NCI-H1092 treated with DMSO at 0.1 percent for 48 hours (cell line): ENCODE measurements at regions not wholly inside any gene's neighbourhood (a gene's known extent, or its start where the extent isn't known, plus 50 kb on each side); places are given as distances from the start of the nearest gene placed in this dataset.
"Not testable (repeated sequence)": the region's sequence is repeated elsewhere in the genome, so short reads cannot be mapped to it uniquely, and the experiment has no call there.

Source experiments
- DNase-seq: peaks from one replicate; lab custom pipeline; 2025; lab: John Stamatoyannopoulos, UW

DNA sequence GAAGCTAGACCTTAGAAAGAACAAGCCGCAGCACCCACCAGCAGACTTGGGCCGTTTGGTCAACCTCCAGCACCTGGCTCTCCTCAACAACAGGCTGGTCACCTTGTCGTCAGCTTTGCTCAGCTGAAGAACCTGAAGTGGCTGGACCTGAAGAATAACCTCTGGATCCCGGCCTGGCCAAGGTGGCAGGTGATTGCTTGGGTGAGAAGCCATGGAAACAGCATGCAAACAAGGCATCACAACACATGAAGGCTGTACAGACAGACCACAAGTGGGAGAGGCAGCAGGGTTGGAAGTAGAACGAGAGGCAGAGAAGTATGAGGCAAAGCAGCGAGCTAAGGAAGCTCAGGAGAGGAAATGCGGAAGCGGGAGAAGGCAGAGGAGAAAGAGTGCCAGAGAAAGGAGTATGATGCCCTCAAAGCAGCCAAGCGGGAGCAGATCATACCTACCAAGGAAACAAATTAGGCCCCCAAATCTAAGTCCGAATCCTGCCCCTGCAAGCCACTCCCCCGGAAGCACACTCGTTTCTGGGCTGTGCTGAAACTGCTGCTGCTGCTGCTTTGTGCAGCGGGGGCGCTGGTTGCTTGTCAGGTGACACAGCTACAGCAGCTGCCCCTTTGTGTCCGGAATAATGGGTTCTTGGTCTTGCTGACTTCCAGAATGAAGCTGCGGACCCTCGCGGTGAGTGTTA is 121.6 kb upstream of the LGSN start:
- peak; percentile 66 for DNase-seq

- no peak for DNase-seq
Measured at GRCh38 chr6:63442870-63443269, 123.1 kb upstream of the LGSN start.

GRCh38 chr6:63444768-63445167 is 125.0 kb upstream of the LGSN start:
- DNase-seq = no peak

GRCh38 chr6:63446405-63446804 is 125.9 kb upstream of the LOC128125822 start:
- DNase-seq = no peak

DNA sequence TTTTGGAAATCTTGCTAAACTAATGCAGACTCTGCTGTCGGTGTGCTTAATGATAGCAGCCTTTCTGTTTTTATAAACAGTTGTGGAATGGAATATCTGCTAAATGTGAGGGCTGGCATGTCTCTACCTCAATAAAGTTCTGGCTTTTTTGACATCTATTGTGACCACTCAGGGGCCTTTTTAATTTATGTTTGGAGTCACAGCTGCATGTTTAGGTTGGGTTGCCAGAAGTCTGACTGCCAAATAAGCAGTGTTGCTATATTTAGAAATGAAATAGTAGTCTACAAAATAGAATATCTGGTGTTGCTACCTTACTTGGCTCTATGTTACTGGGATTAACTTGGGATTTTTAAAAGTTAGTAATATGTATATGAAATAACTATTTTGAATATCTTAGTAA is 125.1 kb upstream of the LOC128125822 start:
- no peak for DNase-seq

GRCh38 chr6:63448229-63448628 is 124.1 kb upstream of the LOC128125822 start:
- DNase-seq = no peak

- DNase-seq = no peak
Measured at GRCh38 chr6:63449714-63450113, 122.6 kb upstream of the LOC128125822 start.

DNA sequence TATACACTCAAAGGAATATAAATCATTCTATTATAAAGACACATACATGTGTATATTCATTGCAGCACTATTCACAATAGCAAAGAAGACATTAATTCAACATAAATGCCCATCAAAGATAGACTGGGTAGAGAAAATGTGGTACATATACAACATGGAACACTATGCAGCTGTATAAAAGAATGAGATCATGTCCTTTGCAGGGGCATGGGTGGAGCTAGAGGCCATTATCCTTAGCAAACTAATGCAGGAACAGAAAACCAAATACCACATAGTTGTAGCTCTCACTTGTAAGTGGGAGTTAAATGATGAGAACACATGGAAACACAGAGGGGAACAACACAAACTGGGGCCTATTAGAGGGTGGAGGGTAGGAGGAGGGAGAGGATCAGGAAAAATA is 121.0 kb upstream of the LOC128125822 start:
- no peak for DNase-seq

- DNase-seq = no peak
Measured at GRCh38 chr6:63452125-63452524, 120.2 kb upstream of the LOC128125822 start.

GRCh38 chr6:63456734-63457133 is 115.5 kb upstream of the LOC128125822 start:
- DNase-seq = no peak

GRCh38 chr6:63458480-63459115 is 113.7 kb upstream of the LOC128125822 start:
- DNase-seq = no peak

DNA sequence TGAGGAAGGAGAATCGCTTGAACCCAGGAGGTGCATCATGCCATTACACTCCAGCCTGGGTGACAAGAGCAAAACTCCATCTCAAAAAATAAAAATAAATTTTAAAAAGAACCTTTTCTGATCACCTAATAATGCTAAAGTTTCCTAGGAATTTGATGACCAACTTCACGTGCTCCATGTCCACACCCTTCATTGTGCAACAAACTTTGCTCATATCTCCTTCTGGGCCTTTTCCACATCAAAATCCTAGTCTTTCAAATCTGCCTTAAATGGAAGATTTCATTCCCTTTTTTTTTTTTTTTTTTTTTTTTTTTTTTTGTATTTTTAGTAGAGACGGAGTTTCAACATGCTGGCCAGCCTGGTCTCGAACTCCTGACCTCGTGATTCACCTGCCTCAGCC is 112.5 kb upstream of the LOC128125822 start:
- no peak for DNase-seq

GRCh38 chr6:63460971-63461370 is 111.3 kb upstream of the LOC128125822 start:
- no peak for DNase-seq

GRCh38 chr6:63464060-63464459 is 108.2 kb upstream of the LOC128125822 start:
- no peak for DNase-seq

- no peak for DNase-seq
Measured at GRCh38 chr6:63465750-63466149, 106.5 kb upstream of the LOC128125822 start.

GRCh38 chr6:63466242-63466733 is 106.0 kb upstream of the LOC128125822 start:
- DNase-seq = no peak

GRCh38 chr6:63467247-63467954 is 104.9 kb upstream of the LOC128125822 start:
- no peak for DNase-seq

- not testable (repeated sequence) for DNase-seq
Measured at GRCh38 chr6:63471145-63471544, 101.1 kb upstream of the LOC128125822 start.

GRCh38 chr6:63471654-63472053 is 100.6 kb upstream of the LOC128125822 start:
- DNase-seq = no peak

DNA sequence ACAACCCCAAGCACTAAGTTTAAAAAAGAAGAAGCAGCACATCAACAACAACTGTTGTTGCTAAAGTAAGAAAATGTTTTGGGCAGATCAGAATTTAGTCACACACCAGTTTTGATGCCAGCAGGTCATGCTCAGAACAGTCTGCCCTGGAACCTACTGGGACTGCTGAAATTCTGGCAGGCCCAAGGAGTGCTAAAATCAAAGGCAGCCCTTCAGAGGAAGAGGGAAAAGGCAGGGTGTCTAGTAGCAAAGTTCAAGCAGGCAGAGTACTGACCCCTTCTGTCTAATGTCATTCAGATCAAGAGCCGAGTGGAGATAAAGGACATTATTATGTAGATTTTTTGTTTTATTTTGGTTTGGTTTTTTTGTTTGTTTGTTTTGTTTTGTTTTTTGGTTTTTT is 96.6 kb upstream of the LOC128125822 start:
- DNase-seq = no peak

- DNase-seq = no peak
Measured at GRCh38 chr6:63476302-63476701, 96.0 kb upstream of the LOC128125822 start.

GRCh38 chr6:63477422-63478040 is 94.7 kb upstream of the LOC128125822 start:
- no peak for DNase-seq

DNA sequence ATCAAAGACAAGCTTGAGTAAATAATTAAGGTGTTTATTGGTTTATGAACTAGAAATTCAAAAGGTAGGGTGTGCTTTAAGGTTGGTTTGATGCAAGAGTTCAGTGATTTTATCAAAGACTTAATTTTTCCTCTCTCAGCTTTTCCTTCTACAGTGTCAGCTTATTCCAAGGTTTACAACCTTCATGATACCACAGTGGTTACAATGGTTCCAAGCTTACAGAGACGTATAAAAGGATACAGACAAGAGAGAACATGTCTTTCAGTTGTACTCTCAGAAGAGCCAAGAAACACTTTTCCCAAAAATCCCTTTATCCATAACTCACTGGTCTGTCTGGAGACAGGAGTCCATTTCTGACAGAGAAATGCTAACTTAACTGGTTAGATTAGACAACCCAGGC is 93.5 kb upstream of the LOC128125822 start:
- no peak for DNase-seq
